ENCODE measurements at regions not wholly inside any gene's neighbourhood (a gene's known extent, or its start where the extent isn't known, plus 50 kb on each side); places are given as distances from the start of the nearest gene placed in this dataset.

- Histone ChIP-seq H4K20me1 (replicated peaks; ENCODE audit: insufficient read depth) (no peaks in the 10 kb centered on the region), H3K79me2 (replicated peaks; ENCODE audit: insufficient read depth) (no peaks in the 10 kb centered on the region), H3F3A (replicated peaks; ENCODE audit: low read depth) (peaks cover 8% of the 10 kb centered on the region; the same call in 1 of the 2 replicates), H3K4me2 (no peak overlapping the region), H3K9me2 (ENCODE audit: insufficient read depth) (peaks cover 24% of the 10 kb centered on the region), H3K27me3 (ENCODE audit: insufficient read depth) (no peaks in the 10 kb centered on the region), H2AFZ (no peak overlapping the region; the same call in 1 of the 2 replicates), H3K36me3 (ENCODE audit: insufficient read depth) (peaks cover 20% of the 10 kb centered on the region), H3K27ac (ENCODE audit: low read depth) (no peak overlapping the region), H3K4me3 (no peak overlapping the region), H3K4me1 (ENCODE audit: insufficient read depth) (peaks cover 7% of the 10 kb centered on the region; the same call in 1 of the 2 replicates)
- H3K36me3 Mint-ChIP-seq (ENCODE audit: low read depth), result peaks cover 51% of the 10 kb centered on the region
- H3K27ac Mint-ChIP-seq, result no peak overlapping the region
- H3K4me3 Mint-ChIP-seq, result no peak overlapping the region
- peaks cover 62% of the 10 kb centered on the region for H3K9me3 Mint-ChIP-seq
- H3K4me1 Mint-ChIP-seq, result peaks cover 10% of the 10 kb centered on the region
- H3K27me3 Mint-ChIP-seq (ENCODE audit: insufficient read depth, low read depth, poor library complexity), result peaks cover 6% of the 10 kb centered on the region
- no peak for ATAC-seq
- no peak for DNase-seq (ENCODE audit: low spot score)
- TF ChIP-seq ZNF462 (CRISPR knock-in tag; IDR thresholded peaks at IDR 0.05) (no peak), CREB1 (CRISPR knock-in tag; IDR thresholded peaks at IDR 0.05; ENCODE audit: low read depth) (no peak), NANOG (IDR thresholded peaks at IDR 0.05; ENCODE audit: borderline replicate concordance) (no peak), REST (IDR thresholded peaks at IDR 0.05; ENCODE audit: unreplicated experiment) (no peak), POLR2AphosphoS5 (IDR thresholded peaks at IDR 0.05; ENCODE audit: low read depth) (no peak), ZNF331 (CRISPR knock-in tag; IDR thresholded peaks at IDR 0.05; ENCODE audit: low read depth) (no peak), CTCF (conservative IDR thresholded peaks at IDR 0.05; ENCODE audit: low read depth in 2 of 2) (no peak), JUNB (IDR thresholded peaks at IDR 0.05; ENCODE audit: unreplicated experiment) (no peak), EZH2 (IDR thresholded peaks at IDR 0.05; ENCODE audit: low read depth, unreplicated experiment) (no peak), STAT1 (IDR thresholded peaks at IDR 0.05; ENCODE audit: unreplicated experiment) (no peak), ZNF114 (CRISPR knock-in tag; IDR thresholded peaks at IDR 0.05) (no peak), EZH2phosphoT487 (IDR thresholded peaks at IDR 0.05; ENCODE audit: unreplicated experiment) (no peak)
- TF ChIP-seq, protein P1, sequence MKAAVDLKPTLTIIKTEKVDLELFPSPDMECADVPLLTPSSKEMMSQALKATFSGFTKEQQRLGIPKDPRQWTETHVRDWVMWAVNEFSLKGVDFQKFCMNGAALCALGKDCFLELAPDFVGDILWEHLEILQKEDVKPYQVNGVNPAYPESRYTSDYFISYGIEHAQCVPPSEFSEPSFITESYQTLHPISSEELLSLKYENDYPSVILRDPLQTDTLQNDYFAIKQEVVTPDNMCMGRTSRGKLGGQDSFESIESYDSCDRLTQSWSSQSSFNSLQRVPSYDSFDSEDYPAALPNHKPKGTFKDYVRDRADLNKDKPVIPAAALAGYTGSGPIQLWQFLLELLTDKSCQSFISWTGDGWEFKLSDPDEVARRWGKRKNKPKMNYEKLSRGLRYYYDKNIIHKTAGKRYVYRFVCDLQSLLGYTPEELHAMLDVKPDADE (IDR thresholded peaks at IDR 0.05), result no peak
These were observed 125.1 kb upstream of the LYZL1 start for GRCh38 chr10:29163746-29164145.

Data from GM23338 (cell line).